ENCODE measurements at regions not wholly inside any gene's neighbourhood (a gene's known extent, or its start where the extent isn't known, plus 50 kb on each side); places are given as distances from the start of the nearest gene placed in this dataset.

DNA sequence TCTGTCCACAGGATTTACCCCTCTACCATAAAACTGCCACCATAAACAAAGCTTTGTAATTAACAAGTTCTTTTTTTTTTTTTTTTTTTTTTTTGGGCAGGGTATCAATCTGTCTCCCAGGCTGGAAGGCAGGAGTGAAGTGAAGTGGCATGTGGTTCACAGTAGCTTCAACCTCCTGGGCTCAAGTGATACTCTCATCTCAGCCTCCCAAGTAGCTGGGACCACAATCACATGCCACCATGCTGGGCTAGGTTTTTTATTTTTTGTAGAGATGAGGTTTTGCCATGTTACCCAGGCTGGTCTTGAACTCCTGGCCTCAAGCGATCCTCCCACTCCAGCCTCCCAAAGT lies 61.1 kb upstream of the NUDT4 start:
- intact Hi-C loops (cut with DNase I, micrococcal nuclease), result no loop called here

DNA sequence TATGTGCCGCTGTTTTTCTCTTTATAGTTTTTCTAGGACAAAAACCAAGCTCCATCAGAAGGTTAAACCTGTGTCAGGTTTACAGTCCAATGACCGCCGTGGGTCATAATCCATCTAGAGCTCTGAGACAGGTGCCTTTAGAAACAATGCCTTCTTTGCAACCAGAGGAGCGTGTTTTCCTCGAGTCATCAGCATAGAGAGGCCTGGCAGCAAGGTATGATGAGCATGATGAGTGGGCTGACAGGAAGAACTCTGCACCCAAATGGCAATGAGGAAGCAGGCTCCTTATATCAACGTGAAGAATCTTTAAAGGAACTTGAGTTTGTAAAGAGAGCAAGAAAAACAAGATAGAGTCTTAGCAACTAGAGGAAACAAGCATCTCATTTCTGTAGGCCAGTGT lies 60.5 kb upstream of the NUDT4 start:
- peak; percentile 47 for ATAC-seq
- peak; percentile 27 to 77 for DNase-seq
- intact Hi-C loops (cut with DNase I, micrococcal nuclease), result no loop called here

More for the DNA sequence above, 61.1 kb upstream of the NUDT4 start:
- DNase-seq, result no peak
- ATAC-seq, result no peak

DNA sequence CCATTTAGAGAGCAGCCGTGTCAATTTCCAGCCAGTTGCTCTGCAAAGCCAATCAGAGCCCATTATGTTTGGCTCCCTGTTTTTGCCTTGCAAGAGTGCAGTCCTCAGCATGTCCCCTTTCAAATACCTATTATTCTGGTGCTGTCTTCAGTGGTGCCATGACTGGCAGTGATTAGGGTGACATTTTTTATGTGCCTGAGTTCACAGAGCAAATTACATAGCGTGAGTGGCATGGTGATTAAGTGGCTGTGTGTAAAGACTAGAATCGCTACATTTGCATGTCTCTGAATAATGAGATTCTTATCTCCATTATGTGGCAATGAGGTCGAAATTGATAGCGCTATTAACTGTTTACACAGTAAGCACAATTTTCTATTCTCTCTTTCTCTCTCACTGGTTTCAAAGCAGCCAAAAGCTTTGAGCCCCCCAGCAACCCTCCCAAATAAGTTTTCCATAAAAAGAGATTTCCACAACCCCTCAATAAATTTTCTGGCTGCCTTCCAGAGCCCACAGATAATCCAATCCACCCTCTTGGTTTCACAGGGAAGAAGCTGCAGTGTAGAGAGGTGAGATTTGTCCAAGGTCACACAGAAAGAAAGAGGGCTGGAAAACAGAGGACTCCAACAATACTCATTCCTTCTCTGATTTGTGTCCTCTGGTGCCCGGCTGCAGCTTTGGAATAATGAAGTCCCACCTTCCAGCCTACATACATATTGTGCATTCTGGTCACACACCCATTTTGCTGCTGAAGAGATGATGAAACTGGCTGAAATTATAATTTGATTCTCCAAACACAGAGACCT lies 58.8 kb upstream of the NUDT4 start:
- DNase-seq, result no peak

DNA sequence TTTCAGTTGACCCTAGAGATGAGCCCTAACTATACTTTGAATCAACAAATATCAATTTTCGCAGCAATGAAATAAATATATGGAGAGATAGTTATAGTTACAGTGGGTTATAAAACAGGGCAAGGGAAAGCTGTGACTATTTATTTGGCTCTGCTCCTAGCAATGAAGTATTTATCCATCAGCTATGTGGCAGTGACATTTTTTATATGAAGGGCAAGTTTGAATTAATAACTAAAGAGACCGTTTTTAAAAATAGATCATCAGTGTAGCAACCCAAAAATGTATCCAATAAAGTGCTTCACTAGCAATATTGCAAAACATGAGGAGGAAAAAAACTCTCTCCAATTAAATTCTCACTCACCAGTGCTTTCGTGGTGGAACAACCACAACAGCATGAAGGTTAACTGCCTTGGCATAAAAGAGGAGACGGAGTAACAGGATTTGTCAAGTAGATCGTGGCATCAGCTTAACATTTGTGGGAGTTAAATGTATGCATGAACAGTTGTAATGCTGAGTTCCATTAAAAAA lies 58.1 kb upstream of the NUDT4 start:
- intact Hi-C loops (cut with DNase I, micrococcal nuclease), result no loop called here
- DNase-seq (no peak), ATAC-seq (no peak)

More for the DNA sequence above, 58.8 kb upstream of the NUDT4 start:
- no peak for ATAC-seq
- intact Hi-C loops (cut with DNase I, micrococcal nuclease), result no loop called here

DNA sequence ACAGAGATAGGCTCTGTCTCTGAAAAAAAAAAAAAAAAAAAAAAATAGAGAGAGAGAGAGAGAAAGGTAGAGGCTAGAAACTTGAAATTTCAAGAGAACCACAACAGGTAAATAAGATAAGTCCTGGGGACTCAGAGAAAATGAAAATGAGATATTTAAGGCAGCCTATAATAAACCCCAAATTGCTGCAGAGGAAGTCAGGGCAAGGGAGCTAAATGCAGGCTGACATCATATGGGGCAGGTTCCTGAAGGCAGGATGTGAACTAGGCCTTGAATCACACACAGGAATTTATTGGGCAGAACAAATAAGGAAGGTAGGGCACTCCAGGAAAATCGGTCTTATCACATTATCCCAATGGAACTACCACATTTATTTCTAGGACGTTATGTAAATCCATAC lies 54.9 kb upstream of the NUDT4 start:
- ATAC-seq (peak; percentile 99), DNase-seq (peak in 1 of 2 donors; percentile 58)
- intact Hi-C loops (cut with DNase I, micrococcal nuclease), result no loop called here

DNA sequence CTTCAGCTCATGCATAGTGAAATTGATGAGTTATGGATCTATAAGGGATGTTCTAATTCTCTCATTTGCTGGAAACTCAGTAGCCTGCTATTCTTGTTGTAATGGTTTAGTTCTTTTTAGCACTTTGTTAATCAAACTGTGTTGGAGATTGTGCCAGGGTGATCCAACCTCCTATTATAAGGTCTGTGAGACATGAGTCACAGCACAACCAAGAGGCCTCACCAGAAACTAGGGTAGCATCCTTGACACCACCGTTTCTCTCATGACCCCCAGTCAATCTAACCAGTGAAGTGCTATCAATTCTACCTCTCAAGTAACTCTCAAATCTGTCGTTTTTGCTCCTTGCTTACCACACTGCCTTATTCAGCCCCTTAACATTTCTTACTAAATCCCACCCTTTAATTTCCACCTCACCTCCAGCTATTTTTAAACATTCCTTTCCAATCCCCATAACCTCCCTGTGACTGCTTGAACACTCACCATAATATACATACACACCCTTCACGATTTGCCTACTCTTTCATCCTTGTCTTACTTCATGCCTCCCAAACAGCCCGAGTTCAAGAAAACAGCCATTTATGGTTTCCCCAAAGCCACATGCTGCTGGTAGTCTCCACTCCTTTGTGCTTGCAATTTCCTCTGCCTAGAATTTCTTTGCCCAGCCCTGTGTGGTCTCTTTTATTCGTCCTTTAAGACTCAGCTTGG lies 53.9 kb upstream of the NUDT4 start:
- no peak for ATAC-seq
- DNase-seq, result no peak
- intact Hi-C loops (cut with DNase I, micrococcal nuclease), result no loop called here

DNA sequence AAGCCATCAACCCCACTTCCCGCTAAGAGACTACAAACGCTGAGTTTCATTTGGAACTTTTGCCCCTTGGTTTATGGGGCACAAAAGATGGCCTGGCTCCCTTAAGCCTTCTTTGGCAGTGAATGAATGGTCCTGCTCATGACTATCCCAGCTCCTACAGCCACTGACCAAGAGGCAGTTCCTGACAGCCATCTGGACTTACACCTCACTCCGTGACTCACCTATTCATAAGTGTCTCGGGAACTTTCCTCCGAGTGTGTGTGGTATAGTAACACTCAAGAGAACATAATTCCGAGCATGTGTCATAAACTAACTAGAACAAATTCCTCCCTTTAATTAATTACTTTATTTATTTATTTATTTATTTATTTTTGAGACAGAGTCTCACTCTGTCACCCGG lies 51.9 kb upstream of the NUDT4 start:
- no peak for DNase-seq
- ATAC-seq, result no peak
- intact Hi-C loops (cut with DNase I, micrococcal nuclease), result no loop called here
